Prostate gland (tissue), 2 donors: ENCODE measurements at regions not wholly inside any gene's neighbourhood (a gene's known extent, or its start where the extent isn't known, plus 50 kb on each side); places are given as distances from the start of the nearest gene placed in this dataset.
"Not testable (repeated sequence)": the region's sequence is repeated elsewhere in the genome, so short reads cannot be mapped to it uniquely, and the experiment has no call there.

Experiments
- CTCF ChIP-seq, 4 experiments: fragments of 200-600 bp in 2 of 4; fragments of 450-650 bp in 2 of 4; sonication (generic) in 2 of 4; IDR thresholded peaks; 1 replicate in 3 of 4; 2 replicates in 1 of 4; pipeline ENCODE4 v1.5.1; 2016 to 2019; ENCODE audit warnings: antibody characterized with exemption in 4 of 4, mild to moderate bottlenecking in 2 of 4, moderate library complexity in 2 of 4
- POLR2A ChIP-seq: fragments of 450-650 bp; IDR thresholded peaks from one replicate; pipeline ENCODE4 v1.6.1; 2016; ENCODE audit warnings: antibody characterized with exemption, mild to moderate bottlenecking
- POLR2AphosphoS5 ChIP-seq: sonication (generic); formaldehyde crosslinking; IDR thresholded peaks from one replicate; pipeline ENCODE4 v1.6.1; 2017; ENCODE audit warnings: antibody characterized with exemption

DNA sequence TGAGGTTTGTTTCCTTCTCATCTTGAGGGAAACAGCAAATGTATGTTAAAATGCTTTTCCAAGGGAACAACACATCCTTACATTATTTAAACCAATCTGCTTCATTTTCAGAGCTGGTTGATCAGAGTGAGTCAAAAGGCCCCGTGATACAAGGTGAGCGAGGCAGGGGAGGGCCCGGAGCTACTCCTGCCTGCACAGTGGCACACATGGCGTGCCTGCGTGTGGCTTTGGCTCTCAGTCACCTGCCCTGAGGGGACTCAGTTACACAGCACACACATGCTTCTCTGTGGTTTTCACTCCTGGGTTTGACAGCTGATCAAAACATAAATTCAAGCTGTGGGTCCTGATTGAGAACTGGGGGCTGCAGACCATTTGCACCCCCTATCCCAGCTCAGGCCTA, 105.3 kb downstream of the NSUN5 start:
- not testable (repeated sequence) for TF ChIP-seq CTCF (IDR thresholded peaks at IDR 0.05); POLR2AphosphoS5; POLR2A
